ENCODE measurements at regions not wholly inside any gene's neighbourhood (a gene's known extent, or its start where the extent isn't known, plus 50 kb on each side); places are given as distances from the start of the nearest gene placed in this dataset.

- no peak overlapping the region for H2AFZ ChIP-seq (ENCODE audit: low read length)
- TF ChIP-seq CTCF (conservative IDR thresholded peaks at IDR 0.05; ENCODE audit: low read length) (no peak), EZH2phosphoT487 (IDR thresholded peaks at IDR 0.05; ENCODE audit: borderline replicate concordance) (no peak)
- H3K9me3 ChIP-seq (ENCODE audit: insufficient read depth, low read depth, low read length) = no peaks in the 10 kb centered on the region
- no peaks in the 10 kb centered on the region for H3K9me2 ChIP-seq (replicated peaks; ENCODE audit: low read depth, low read length)
- H3K79me2 ChIP-seq (ENCODE audit: insufficient read depth, low read length) = no peaks in the 10 kb centered on the region
- H3K9ac ChIP-seq (ENCODE audit: low read depth, low read length, poor library complexity, severe bottlenecking) = no peak overlapping the region
- no peak overlapping the region for H3K4me2 ChIP-seq (ENCODE audit: low read depth, low read length, poor library complexity, severe bottlenecking)
- H3F3A ChIP-seq (ENCODE audit: low read depth) = no peaks in the 10 kb centered on the region
- peaks cover 7% of the 10 kb centered on the region for H3K4me1 ChIP-seq (ENCODE audit: insufficient read depth, low read length, poor library complexity, severe bottlenecking)
- no peaks in the 10 kb centered on the region for H4K20me1 ChIP-seq (ENCODE audit: insufficient read depth, low read length, poor library complexity, severe bottlenecking)
- H3K4me3 ChIP-seq (ENCODE audit: low read length, poor library complexity, severe bottlenecking) = no peak overlapping the region
- H3K27me3 ChIP-seq (ENCODE audit: insufficient read depth, low read length, poor library complexity, severe bottlenecking) = peaks cover 99% of the 10 kb centered on the region
- H3K36me3 ChIP-seq (ENCODE audit: insufficient read depth, low read length) = no peaks in the 10 kb centered on the region
Measured at GRCh38 chr5:138661291-138661960, 86.2 kb upstream of the HSPA9 start.

- no peaks in the 10 kb centered on the region for H3K9me3 ChIP-seq (ENCODE audit: insufficient read depth, low read depth, low read length)
- H3K27me3 ChIP-seq (ENCODE audit: insufficient read depth, low read length, poor library complexity, severe bottlenecking) = peaks cover 99% of the 10 kb centered on the region
- H3K79me2 ChIP-seq (ENCODE audit: insufficient read depth, low read length) = no peaks in the 10 kb centered on the region
- no peak for TF ChIP-seq CTCF (conservative IDR thresholded peaks at IDR 0.05; ENCODE audit: low read length)
- no peak for TF ChIP-seq EZH2phosphoT487 (IDR thresholded peaks at IDR 0.05; ENCODE audit: borderline replicate concordance)
- H2AFZ ChIP-seq (ENCODE audit: low read length) = no peak overlapping the region
- H3K36me3 ChIP-seq (ENCODE audit: insufficient read depth, low read length) = no peaks in the 10 kb centered on the region
- H3K4me2 ChIP-seq (ENCODE audit: low read depth, low read length, poor library complexity, severe bottlenecking) = no peak overlapping the region
- no peaks in the 10 kb centered on the region for H4K20me1 ChIP-seq (ENCODE audit: insufficient read depth, low read length, poor library complexity, severe bottlenecking)
- no peak overlapping the region for H3K9ac ChIP-seq (ENCODE audit: low read depth, low read length, poor library complexity, severe bottlenecking)
- H3K4me1 ChIP-seq (ENCODE audit: insufficient read depth, low read length, poor library complexity, severe bottlenecking) = peaks cover 7% of the 10 kb centered on the region
- H3F3A ChIP-seq (ENCODE audit: low read depth) = no peaks in the 10 kb centered on the region
- H3K4me3 ChIP-seq (ENCODE audit: low read length, poor library complexity, severe bottlenecking) = no peak overlapping the region
- H3K9me2 ChIP-seq (replicated peaks; ENCODE audit: low read depth, low read length) = no peaks in the 10 kb centered on the region
Measured at GRCh38 chr5:138660051-138660572, 84.9 kb upstream of the HSPA9 start.

GRCh38 chr5:138659561-138659960 lies 84.4 kb upstream of the HSPA9 start:
- Histone ChIP-seq H3K79me2 (ENCODE audit: insufficient read depth, low read length) (no peaks in the 10 kb centered on the region), H3K4me2 (ENCODE audit: low read depth, low read length, poor library complexity, severe bottlenecking) (no peak overlapping the region), H3K9ac (ENCODE audit: low read depth, low read length, poor library complexity, severe bottlenecking) (no peak overlapping the region), H3F3A (ENCODE audit: low read depth) (no peaks in the 10 kb centered on the region), H3K9me2 (replicated peaks; ENCODE audit: low read depth, low read length) (no peaks in the 10 kb centered on the region), H4K20me1 (ENCODE audit: insufficient read depth, low read length, poor library complexity, severe bottlenecking) (no peaks in the 10 kb centered on the region), H3K36me3 (ENCODE audit: insufficient read depth, low read length) (no peaks in the 10 kb centered on the region), H3K9me3 (ENCODE audit: insufficient read depth, low read depth, low read length) (no peaks in the 10 kb centered on the region), H3K4me1 (ENCODE audit: insufficient read depth, low read length, poor library complexity, severe bottlenecking) (peaks cover 9% of the 10 kb centered on the region), H2AFZ (ENCODE audit: low read length) (no peak overlapping the region), H3K4me3 (ENCODE audit: low read length, poor library complexity, severe bottlenecking) (no peak overlapping the region), H3K27me3 (ENCODE audit: insufficient read depth, low read length, poor library complexity, severe bottlenecking) (peaks cover 96% of the 10 kb centered on the region)
- TF ChIP-seq EZH2phosphoT487 (IDR thresholded peaks at IDR 0.05; ENCODE audit: borderline replicate concordance) (no peak), CTCF (conservative IDR thresholded peaks at IDR 0.05; ENCODE audit: low read length) (no peak)
